Caki2 (cell line): ENCODE measurements at regions not wholly inside any gene's neighbourhood (a gene's known extent, or its start where the extent isn't known, plus 50 kb on each side); places are given as distances from the start of the nearest gene placed in this dataset.
A peak's percentile ranks its signal among the peaks of the same experiment; 100 is the strongest.

Source experiments
- DNase-seq: peaks from one replicate; pipeline ENCODE4 v3.0.0-alpha.2; 2015; ENCODE audit warnings: low read depth
- in situ Hi-C: cut with HindIII; loops from 2 replicates; pipeline ENCODE4 v1.10.0; 2016; ENCODE audit warnings: low sequenced_read_pairs, low pct_unique_long_range_greater_than_20kb, mixed read lengths

GRCh38 chr4:173835903-173836302 lies 305.9 kb upstream of the HAND2 start:
- in situ Hi-C loops: no loop called here
- no peak for DNase-seq

- in situ Hi-C loops: no loop called here
- peak; percentile 1 for DNase-seq
Measured at GRCh38 chr4:173834151-173834550, 304.1 kb upstream of the HAND2 start.

- no peak for DNase-seq
- in situ Hi-C loops: no loop called here
Measured at GRCh38 chr4:173829565-173829964, 299.5 kb upstream of the HAND2 start.

GRCh38 chr4:173827707-173828106 lies 297.7 kb upstream of the HAND2 start:
- in situ Hi-C loops: no loop called here
- DNase-seq: no peak

GRCh38 chr4:173821876-173822275 lies 291.8 kb upstream of the HAND2 start:
- DNase-seq: no peak
- in situ Hi-C loops: no loop called here

- in situ Hi-C loops: no loop called here
- no peak for DNase-seq
Measured at GRCh38 chr4:173821036-173821435, 291.0 kb upstream of the HAND2 start.

GRCh38 chr4:173807347-173807746 lies 277.3 kb upstream of the HAND2 start:
- no peak for DNase-seq
- in situ Hi-C loops: no loop called here

GRCh38 chr4:173805884-173806283 lies 275.9 kb upstream of the HAND2 start:
- in situ Hi-C loops: no loop called here
- DNase-seq: no peak

GRCh38 chr4:173802662-173803022 lies 272.6 kb upstream of the HAND2 start:
- DNase-seq: no peak

GRCh38 chr4:173801876-173802661 lies 272.0 kb upstream of the HAND2 start:
- in situ Hi-C loops: no loop called here
- no peak for DNase-seq

More at GRCh38 chr4:173802662-173803022, 272.6 kb upstream of the HAND2 start:
- in situ Hi-C loops: no loop called here

- in situ Hi-C loops: no loop called here
- no peak for DNase-seq
Measured at GRCh38 chr4:173801361-173801760, 271.3 kb upstream of the HAND2 start.

GRCh38 chr4:173797296-173797695 lies 267.3 kb upstream of the HAND2 start:
- no peak for DNase-seq
- in situ Hi-C loops: no loop called here

GRCh38 chr4:173794662-173795061 lies 264.6 kb upstream of the HAND2 start:
- in situ Hi-C loops: no loop called here
- no peak for DNase-seq

- DNase-seq: no peak
- in situ Hi-C loops: no loop called here
Measured at GRCh38 chr4:173793937-173794510, 264.0 kb upstream of the HAND2 start.

- DNase-seq: no peak
- in situ Hi-C loops: no loop called here
Measured at GRCh38 chr4:173782660-173783059, 252.6 kb upstream of the HAND2 start.

GRCh38 chr4:173777921-173778320 lies 247.9 kb upstream of the HAND2 start:
- in situ Hi-C loops: no loop called here
- no peak for DNase-seq

GRCh38 chr4:173777421-173777820 lies 247.4 kb upstream of the HAND2 start:
- no peak for DNase-seq
- in situ Hi-C loops: no loop called here

GRCh38 chr4:173769568-173769967 lies 239.5 kb upstream of the HAND2 start:
- in situ Hi-C loops: no loop called here
- no peak for DNase-seq

- DNase-seq: no peak
- in situ Hi-C loops: no loop called here
Measured at GRCh38 chr4:173767650-173768049, 237.6 kb upstream of the HAND2 start.

GRCh38 chr4:173766171-173766600 lies 236.2 kb upstream of the HAND2 start:
- no peak for DNase-seq
- in situ Hi-C loops: no loop called here
